HCT116 (cell line): ENCODE measurements at regions not wholly inside any gene's neighbourhood (a gene's known extent, or its start where the extent isn't known, plus 50 kb on each side); places are given as distances from the start of the nearest gene placed in this dataset.

Experiments used
- ATAC-seq: fragments of 200-7000 bp; cut with Tn5 transposase; 2 replicates; pipeline ENCODE4 v1.9.1; 2020; ENCODE audit warnings: mild to moderate bottlenecking, moderate library complexity
- BruUV-seq: library from RNA; stranded (reverse); fragments of 400-500 nt; replicated peaks from 2 replicates; lab custom pipeline; 2021; lab: Mats Ljungman, UMichigan
- CTCF ChIA-PET: fragments of 300-600 bp; sonication (Branson Sonifier 250); formaldehyde crosslinking; loops from one replicate; lab custom pipeline; 2021; ENCODE audit warnings: antibody characterized with exemption; lab: Charles Lee
- POLR2A ChIA-PET: fragments of 300-600, 350-600 bp; sonication (Branson Sonifier 250); formaldehyde crosslinking; loops from one replicate; lab custom pipeline; 2021; ENCODE audit warnings: antibody characterized with exemption; lab: Charles Lee
- RAD21 ChIA-PET, 2 experiments: fragments of 300-600 bp; sonication (Branson Sonifier 250); formaldehyde crosslinking; loops; one replicate each; lab custom pipeline; 2023; ENCODE audit warnings: low total read pairs in 2 of 2; ENCODE audit not compliant: uncharacterized antibody in 2 of 2, unreplicated experiment in 2 of 2, low non-redundant PET in 1 of 2; lab: Charles Lee
- DNase-seq: peaks from one replicate; pipeline ENCODE4 v3.0.0-alpha.2; 2010; ENCODE audit warnings: low read depth, low spot score
- H2AFZ ChIP-seq: fragments of 200-600 bp; shearing (Covaris generic), sonication (generic); 2 replicates; pipeline ENCODE4 v1.6.1; 2017; ENCODE audit warnings: low read depth, mixed run types, mixed read lengths, antibody characterized with exemption, low read length; ENCODE audit not compliant: poor library complexity, severe bottlenecking
- H3K27ac ChIP-seq: 2 replicates; pipeline ENCODE4 v1.5.1; 2012; ENCODE audit warnings: low read depth, low read length
- H3K27me3 ChIP-seq: fragments of 200-600 bp; sonication (generic); 2 replicates; pipeline ENCODE4 v1.6.1; 2016; ENCODE audit warnings: mixed run types, low read length, mixed read lengths; ENCODE audit not compliant: insufficient read depth
- H3K36me3 ChIP-seq, 2 experiments: fragments of 200-500 bp in 1 of 2; fragments of 200-600 bp in 1 of 2; sonication (Bioruptor generic) in 1 of 2; sonication (generic) in 1 of 2; 2 replicates each; pipeline versions ENCODE4 v1.5.1 to v1.6.1; 2014 to 2016; ENCODE audit warnings: low read length in 2 of 2, inconsistent platforms in 1 of 2, mixed read lengths in 1 of 2, mixed run types in 1 of 2; ENCODE audit not compliant: insufficient read depth in 2 of 2, control insufficient read depth in 1 of 2
- H3K4me1 ChIP-seq, 2 experiments: fragments of 200-600 bp in 1 of 2; sonication (generic) in 1 of 2; 2 replicates each; pipeline versions ENCODE4 v1.5.1 to v1.6.1; 2012 to 2017; ENCODE audit warnings: low read length in 2 of 2, inconsistent platforms in 1 of 2, mild to moderate bottlenecking in 1 of 2, mixed read lengths in 1 of 2, mixed run types in 1 of 2, moderate library complexity in 1 of 2; ENCODE audit not compliant: insufficient read depth in 2 of 2, control insufficient read depth in 1 of 2
- H3K4me2 ChIP-seq: fragments of 200-600 bp; sonication (generic); 2 replicates; pipeline ENCODE4 v1.6.1; 2017; ENCODE audit warnings: mixed run types, low read length, mixed read lengths
- H3K4me3 ChIP-seq, 2 experiments: fragments of 200-600 bp in 1 of 2; sonication (generic) in 1 of 2; replicated peaks in 1 of 2; 2 replicates each; pipeline ENCODE4 v1.5.1; 2011 to 2016; ENCODE audit warnings: low read length in 2 of 2, control low read depth in 1 of 2, low read depth in 1 of 2, mild to moderate bottlenecking in 1 of 2, mixed read lengths in 1 of 2, mixed run types in 1 of 2
- H3K79me2 ChIP-seq: fragments of 200-600 bp; sonication (generic); 2 replicates; pipeline ENCODE4 v1.6.1; 2017; ENCODE audit warnings: mild to moderate bottlenecking, mixed run types, low read length, moderate library complexity, mixed read lengths; ENCODE audit not compliant: insufficient read depth
- H3K9ac ChIP-seq: fragments of 200-600 bp; sonication (generic); 2 replicates; pipeline ENCODE4 v1.6.1; 2016; ENCODE audit warnings: low read length, mixed read lengths
- H3K9me2 ChIP-seq: fragments of 200-600 bp; sonication (generic), shearing (Covaris generic); 2 replicates; pipeline ENCODE4 v1.6.1; 2017; ENCODE audit warnings: mixed run types, mild to moderate bottlenecking, moderate library complexity; ENCODE audit not compliant: insufficient read depth
- H3K9me3 ChIP-seq, 2 experiments: fragments of 200-500 bp in 1 of 2; fragments of 200-600 bp in 1 of 2; sonication (Bioruptor generic) in 1 of 2; sonication (generic) in 1 of 2; 2 replicates each; pipeline ENCODE4 v1.6.1; 2014 to 2017; ENCODE audit warnings: low read length in 2 of 2, mixed read lengths in 2 of 2, inconsistent platforms in 1 of 2, low read depth in 1 of 2, mild to moderate bottlenecking in 1 of 2, mixed run types in 1 of 2, moderate library complexity in 1 of 2; ENCODE audit not compliant: control insufficient read depth in 1 of 2, insufficient read depth in 1 of 2
- H4K20me1 ChIP-seq: fragments of 200-600 bp; sonication (generic), shearing (Covaris generic); 2 replicates; pipeline ENCODE4 v1.6.1; 2017; ENCODE audit warnings: mixed run types, mild to moderate bottlenecking, moderate library complexity; ENCODE audit not compliant: insufficient read depth
- CEBPB ChIP-seq: IDR thresholded peaks from 2 replicates; pipeline ENCODE4 v1.6.1; 2012; ENCODE audit warnings: low read depth
- EGR1 ChIP-seq: IDR thresholded peaks from 2 replicates; pipeline ENCODE4 v1.6.1; 2012; ENCODE audit warnings: low read depth
- ELF1 ChIP-seq: IDR thresholded peaks from 2 replicates; pipeline ENCODE4 v1.6.1; 2012; ENCODE audit warnings: low read depth, borderline replicate concordance
- EZH2 ChIP-seq: fragments of 200-600 bp; sonication (generic); IDR thresholded peaks from 2 replicates; pipeline ENCODE4 v1.6.1; 2017; ENCODE audit warnings: antibody characterized with exemption, mixed run types
- FOSL1 ChIP-seq: IDR thresholded peaks from 2 replicates; pipeline ENCODE4 v1.6.1; 2012; ENCODE audit warnings: low read depth
- JUND ChIP-seq: IDR thresholded peaks from 2 replicates; pipeline ENCODE4 v1.6.1; 2012
- RAD21 ChIP-seq: IDR thresholded peaks from 2 replicates; pipeline ENCODE4 v1.6.1; 2012; ENCODE audit warnings: low read depth, mild to moderate bottlenecking
- SIN3A ChIP-seq: IDR thresholded peaks from 2 replicates; pipeline ENCODE4 v1.6.1; 2012; ENCODE audit warnings: low read depth
- SP1 ChIP-seq: IDR thresholded peaks from 2 replicates; pipeline ENCODE4 v1.6.1; 2012; ENCODE audit warnings: low read depth
- SRF ChIP-seq: IDR thresholded peaks from 2 replicates; pipeline ENCODE4 v1.6.1; 2012; ENCODE audit warnings: low read depth
- YY1 ChIP-seq: IDR thresholded peaks from 2 replicates; pipeline ENCODE4 v1.6.1; 2011; ENCODE audit warnings: low read length, low read depth, moderate library complexity, mild to moderate bottlenecking; ENCODE audit not compliant: insufficient replicate concordance; ENCODE audit errors: extremely low read depth
- ZFX ChIP-seq: fragments of 450-650 bp; IDR thresholded peaks from 2 replicates; pipeline ENCODE4 v1.6.1; 2017
- ZNF274 ChIP-seq: fragments of 200-500 bp; sonication (Bioruptor generic); IDR thresholded peaks from 2 replicates; pipeline ENCODE4 v1.6.1; 2014; ENCODE audit warnings: mild to moderate bottlenecking, low read depth, low read length, inconsistent platforms
- intact Hi-C: fragments of 100-400 bp; cut with micrococcal nuclease; formaldehyde crosslinking; loops from 2 replicates; pipeline ENCODE4 v1.10.0; 2022
- TF ChIP-seq, protein P1 (sequence below): IDR thresholded peaks from 2 replicates; pipeline ENCODE4 v1.6.1; 2012
- TF ChIP-seq, protein P2 (sequence below): IDR thresholded peaks from 2 replicates; pipeline ENCODE4 v1.6.1; 2011; ENCODE audit warnings: mild to moderate bottlenecking, low read length, moderate library complexity; ENCODE audit not compliant: insufficient replicate concordance; ENCODE audit errors: extremely low read depth
- TF ChIP-seq, protein P3 (sequence below), 3 experiments: fragments of 200-600 bp in 1 of 3; sonication (generic) in 1 of 3; IDR thresholded peaks in 2 of 3; conservative IDR thresholded peaks in 1 of 3; 2 replicates each; pipeline ENCODE4 v1.5.1; 2012 to 2017; ENCODE audit warnings: low read depth in 2 of 3, low read length in 2 of 3, antibody characterized with exemption in 1 of 3, borderline replicate concordance in 1 of 3, control low read depth in 1 of 3, mild to moderate bottlenecking in 1 of 3, mixed read lengths in 1 of 3, mixed run types in 1 of 3, moderate library complexity in 1 of 3; ENCODE audit not compliant: insufficient read depth in 1 of 3

DNA sequence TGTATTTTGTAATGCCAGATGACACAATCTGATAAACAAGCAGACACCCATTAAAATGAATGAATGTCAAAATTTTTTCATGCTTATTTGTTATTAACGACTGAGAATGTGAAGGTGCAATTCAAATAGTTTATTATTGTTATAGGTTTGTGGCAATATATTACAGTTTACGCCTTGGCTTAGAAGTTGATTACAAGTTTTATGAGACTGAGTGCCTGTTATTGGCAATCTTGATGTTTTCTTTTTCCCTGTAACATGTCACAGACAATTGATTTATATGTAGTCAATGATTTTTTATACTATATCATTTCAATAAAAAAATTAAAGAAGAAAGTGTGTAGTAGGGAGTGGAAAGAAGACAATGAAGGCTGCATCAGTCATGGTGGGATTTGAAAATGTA is 144.1 kb upstream of the EEF1E1 start:
- Histone ChIP-seq H3K9me2 (no peaks in the 10 kb centered on the region), H3K4me3 (no peak overlapping the region), H3K36me3 (no peaks in the 10 kb centered on the region), H4K20me1 (no peaks in the 10 kb centered on the region), H3K9me3 (no peaks in the 10 kb centered on the region), H3K4me2 (no peak overlapping the region), H3K79me2 (no peaks in the 10 kb centered on the region), H3K27ac (no peak overlapping the region), H3K9ac (no peak overlapping the region), H3K27me3 (peaks cover 3% of the 10 kb centered on the region; the same call in 1 of the 2 replicates), H3K4me1 (no peaks in the 10 kb centered on the region), H2AFZ (no peak overlapping the region)
- TF ChIP-seq FOSL1 = no peak
- no peak for TF ChIP-seq JUND
- TF ChIP-seq SRF = no peak
- no peak for DNase-seq
- ChIA-PET CTCF (no interaction called here), POLR2A (no interaction called here), RAD21 (no interaction called here)
- BruUV-seq = no TSS peak
- intact Hi-C loops = no loop called here
- ATAC-seq = no peak

DNA sequence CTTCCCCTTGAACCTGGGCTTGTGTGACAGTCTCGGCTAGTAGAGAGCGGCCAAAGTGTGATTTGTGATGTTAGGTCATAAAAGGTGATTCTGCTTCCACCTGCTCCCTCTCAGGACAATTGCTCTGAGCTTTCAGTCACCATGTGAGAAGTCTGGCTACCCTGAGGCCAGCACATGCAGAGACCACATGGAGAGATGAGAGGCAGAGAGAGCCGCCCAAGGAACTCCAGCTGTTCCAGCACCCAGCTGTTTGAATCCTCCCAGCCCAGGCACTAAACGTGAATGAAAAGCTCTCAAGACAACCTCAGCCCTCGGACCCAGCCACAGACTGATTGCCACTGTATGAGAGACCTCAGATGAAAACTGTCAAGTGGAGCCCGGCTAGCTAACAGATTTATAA is 143.4 kb upstream of the EEF1E1 start:
- RAD21 ChIA-PET = no interaction called here
- H3K4me1 ChIP-seq = no peaks in the 10 kb centered on the region
- H3K4me2 ChIP-seq = no peak overlapping the region
- H3K36me3 ChIP-seq = no peaks in the 10 kb centered on the region
- H2AFZ ChIP-seq = no peak overlapping the region
- intact Hi-C loops = no loop called here
- POLR2A ChIA-PET = no interaction called here
- TF ChIP-seq CEBPB = no peak
- TF ChIP-seq ELF1 = no peak
- no peak for TF ChIP-seq EZH2
- TF ChIP-seq SIN3A = no peak
- TF ChIP-seq, protein P1, sequence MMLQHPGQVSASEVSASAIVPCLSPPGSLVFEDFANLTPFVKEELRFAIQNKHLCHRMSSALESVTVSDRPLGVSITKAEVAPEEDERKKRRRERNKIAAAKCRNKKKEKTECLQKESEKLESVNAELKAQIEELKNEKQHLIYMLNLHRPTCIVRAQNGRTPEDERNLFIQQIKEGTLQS = no peak
- TF ChIP-seq YY1 = no peak
- TF ChIP-seq FOSL1 = no peak
- TF ChIP-seq, protein P2, sequence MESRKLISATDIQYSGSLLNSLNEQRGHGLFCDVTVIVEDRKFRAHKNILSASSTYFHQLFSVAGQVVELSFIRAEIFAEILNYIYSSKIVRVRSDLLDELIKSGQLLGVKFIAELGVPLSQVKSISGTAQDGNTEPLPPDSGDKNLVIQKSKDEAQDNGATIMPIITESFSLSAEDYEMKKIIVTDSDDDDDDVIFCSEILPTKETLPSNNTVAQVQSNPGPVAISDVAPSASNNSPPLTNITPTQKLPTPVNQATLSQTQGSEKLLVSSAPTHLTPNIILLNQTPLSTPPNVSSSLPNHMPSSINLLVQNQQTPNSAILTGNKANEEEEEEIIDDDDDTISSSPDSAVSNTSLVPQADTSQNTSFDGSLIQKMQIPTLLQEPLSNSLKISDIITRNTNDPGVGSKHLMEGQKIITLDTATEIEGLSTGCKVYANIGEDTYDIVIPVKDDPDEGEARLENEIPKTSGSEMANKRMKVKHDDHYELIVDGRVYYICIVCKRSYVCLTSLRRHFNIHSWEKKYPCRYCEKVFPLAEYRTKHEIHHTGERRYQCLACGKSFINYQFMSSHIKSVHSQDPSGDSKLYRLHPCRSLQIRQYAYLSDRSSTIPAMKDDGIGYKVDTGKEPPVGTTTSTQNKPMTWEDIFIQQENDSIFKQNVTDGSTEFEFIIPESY = no peak
- TF ChIP-seq ZFX = no peak
- no peak for TF ChIP-seq JUND
- no peak for TF ChIP-seq RAD21
- TF ChIP-seq EGR1 = no peak
- no peak for TF ChIP-seq SP1
- TF ChIP-seq, protein P3, sequence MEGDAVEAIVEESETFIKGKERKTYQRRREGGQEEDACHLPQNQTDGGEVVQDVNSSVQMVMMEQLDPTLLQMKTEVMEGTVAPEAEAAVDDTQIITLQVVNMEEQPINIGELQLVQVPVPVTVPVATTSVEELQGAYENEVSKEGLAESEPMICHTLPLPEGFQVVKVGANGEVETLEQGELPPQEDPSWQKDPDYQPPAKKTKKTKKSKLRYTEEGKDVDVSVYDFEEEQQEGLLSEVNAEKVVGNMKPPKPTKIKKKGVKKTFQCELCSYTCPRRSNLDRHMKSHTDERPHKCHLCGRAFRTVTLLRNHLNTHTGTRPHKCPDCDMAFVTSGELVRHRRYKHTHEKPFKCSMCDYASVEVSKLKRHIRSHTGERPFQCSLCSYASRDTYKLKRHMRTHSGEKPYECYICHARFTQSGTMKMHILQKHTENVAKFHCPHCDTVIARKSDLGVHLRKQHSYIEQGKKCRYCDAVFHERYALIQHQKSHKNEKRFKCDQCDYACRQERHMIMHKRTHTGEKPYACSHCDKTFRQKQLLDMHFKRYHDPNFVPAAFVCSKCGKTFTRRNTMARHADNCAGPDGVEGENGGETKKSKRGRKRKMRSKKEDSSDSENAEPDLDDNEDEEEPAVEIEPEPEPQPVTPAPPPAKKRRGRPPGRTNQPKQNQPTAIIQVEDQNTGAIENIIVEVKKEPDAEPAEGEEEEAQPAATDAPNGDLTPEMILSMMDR (IDR thresholded peaks at IDR 0.05 in 2 of 3, conservative IDR thresholded peaks at IDR 0.05 in 1 of 3; ENCODE audit: borderline replicate concordance in 1 of 3, insufficient read depth in 1 of 3, low read depth in 2 of 3, low read length in 2 of 3) = no peak
- no peak for TF ChIP-seq ZNF274
- H3K27me3 ChIP-seq = peaks cover 9% of the 10 kb centered on the region; the same call in 1 of the 2 replicates
- DNase-seq (no peak), ATAC-seq (no peak)
- no peaks in the 10 kb centered on the region for H4K20me1 ChIP-seq
- no peaks in the 10 kb centered on the region for H3K9me3 ChIP-seq
- no peaks in the 10 kb centered on the region for H3K79me2 ChIP-seq
- no peak overlapping the region for H3K27ac ChIP-seq
- H3K4me3 ChIP-seq = no peak overlapping the region
- no TSS peak for BruUV-seq
- H3K9ac ChIP-seq = no peak overlapping the region
- CTCF ChIA-PET = no interaction called here
- H3K9me2 ChIP-seq = no peaks in the 10 kb centered on the region
